22Rv1 (cell line): ENCODE measurements at regions not wholly inside any gene's neighbourhood (a gene's known extent, or its start where the extent isn't known, plus 50 kb on each side); places are given as distances from the start of the nearest gene placed in this dataset.

Experiments used
- CTCF ChIP-seq: fragments of 450-650 bp; IDR thresholded peaks from 2 replicates; pipeline ENCODE4 v1.5.1; 2017; ENCODE audit warnings: mild to moderate bottlenecking
- ZFX ChIP-seq: fragments of 450-650 bp; IDR thresholded peaks from 2 replicates; pipeline ENCODE4 v1.6.1; 2017; ENCODE audit warnings: antibody characterized with exemption, borderline replicate concordance

DNA sequence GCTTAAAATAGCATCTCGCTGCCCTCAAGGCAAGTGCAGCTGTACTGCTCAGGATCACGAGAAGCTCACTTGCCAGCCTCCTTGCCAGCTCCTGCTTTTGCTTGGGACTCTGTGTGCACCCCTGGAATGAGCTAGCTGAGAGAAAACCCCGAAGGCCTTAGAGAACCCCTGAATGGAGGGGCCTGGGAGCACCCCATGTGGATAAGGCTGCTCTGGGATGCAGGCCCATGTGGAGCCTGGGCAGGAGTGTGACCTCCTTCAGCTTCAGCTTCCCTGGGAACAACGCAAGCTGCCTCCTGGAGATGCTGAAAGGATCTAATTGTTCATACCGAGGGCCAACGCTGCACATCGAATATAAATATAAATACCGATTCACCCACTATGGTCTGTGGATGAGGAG lies 109.2 kb downstream of the HSPH1 start:
- TF ChIP-seq CTCF (no peak), ZFX (no peak)
